K562 (cell line): ENCODE measurements at regions not wholly inside any gene's neighbourhood (a gene's known extent, or its start where the extent isn't known, plus 50 kb on each side); places are given as distances from the start of the nearest gene placed in this dataset.

Experiments used
- ATAC-seq: fragments of 200-7000 bp; cut with Tn5 transposase; 3 replicates; pipeline ENCODE4 v1.9.1; 2020; ENCODE audit warnings: moderate library complexity
- BruUV-seq: library from RNA; stranded (reverse); fragments of 400-500 nt; replicated peaks from 2 replicates; lab custom pipeline; 2021; lab: Mats Ljungman, UMichigan
- CTCF ChIA-PET: fragments of 300-600 bp; formaldehyde crosslinking; extraction: SDS; loops from one replicate; lab custom pipeline; 2021; ENCODE audit warnings: low intra/inter-chr PET ratio; lab: Yijun Ruan, JAX
- POLR2A ChIA-PET: fragments of 300-600, 350-650 bp; sonication (Branson Sonifier 250); formaldehyde crosslinking; extraction: SDS; loops from one replicate; lab custom pipeline; 2021; ENCODE audit warnings: antibody characterized with exemption, inconsistent platforms; lab: Yijun Ruan, JAX
- DNase-seq, 4 experiments: peaks; one replicate each; pipeline versions ENCODE4 v3.0.0 to v3.0.0-alpha.2; 2011 to 2018; ENCODE audit warnings: low spot score in 3 of 4, mixed read lengths in 3 of 4; ENCODE audit errors: extremely low read depth in 1 of 4
- FAIRE-seq: peaks from 2 replicates; lab custom pipeline; 2011; peaks lifted over from hg19 to GRCh38; lab: Jason Lieb, UNC
- H2AFZ ChIP-seq: 2 replicates; pipeline ENCODE4 v1.6.0; 2011; ENCODE audit warnings: low read depth, low read length, control low read depth, inconsistent platforms
- H3K27ac ChIP-seq: fragments of 200-600 bp; 3 replicates; pipeline ENCODE4 v1.8.0; 2011; ENCODE audit warnings: low read depth, mild to moderate bottlenecking, control low read depth, inconsistent platforms, low read length, moderate library complexity, mixed read lengths; ENCODE audit errors: extremely low read depth
- H3K27me3 ChIP-seq, 2 experiments: fragments of 300-600 bp in 1 of 2; 2 replicates in 1 of 2; 3 replicates in 1 of 2; pipeline versions ENCODE4 v1.6.0 to v1.8.0; 2011; ENCODE audit warnings: inconsistent platforms in 2 of 2, low read length in 2 of 2, mild to moderate bottlenecking in 1 of 2, mixed read lengths in 1 of 2, moderate library complexity in 1 of 2; ENCODE audit not compliant: control insufficient read depth in 2 of 2, insufficient read depth in 2 of 2
- H3K36me3 ChIP-seq: fragments of 300-600 bp; 3 replicates; pipeline ENCODE4 v1.8.0; 2011; ENCODE audit warnings: mild to moderate bottlenecking, low read length, inconsistent platforms; ENCODE audit not compliant: control insufficient read depth, insufficient read depth
- H3K4me1 ChIP-seq, 2 experiments: fragments of 200-600 bp in 1 of 2; replicated peaks in 1 of 2; 2 replicates in 1 of 2; 3 replicates in 1 of 2; pipeline versions ENCODE4 v1.5.1 to v1.8.0; 2011; ENCODE audit warnings: inconsistent platforms in 2 of 2, low read length in 2 of 2, mild to moderate bottlenecking in 1 of 2, mixed read lengths in 1 of 2, moderate library complexity in 1 of 2; ENCODE audit not compliant: control insufficient read depth in 2 of 2, insufficient read depth in 2 of 2
- H3K4me2 ChIP-seq: 2 replicates; pipeline ENCODE4 v1.6.1; 2011; ENCODE audit warnings: low read length, control low read depth, inconsistent platforms, mixed read lengths; ENCODE audit not compliant: insufficient read depth
- H3K4me3 ChIP-seq: fragments of 200-600 bp; sonication (generic), shearing (Covaris generic); 2 replicates; pipeline ENCODE4 v1.5.1; 2016; ENCODE audit warnings: control low read depth, inconsistent platforms
- H3K79me2 ChIP-seq: fragments of 200-600 bp; 3 replicates; pipeline ENCODE4 v1.8.0; 2011; ENCODE audit warnings: low read length, inconsistent platforms; ENCODE audit not compliant: control insufficient read depth, insufficient read depth
- H3K9ac ChIP-seq, 2 experiments: 2 replicates each; pipeline versions ENCODE4 v1.6.0 to v1.6.1; 2011; ENCODE audit warnings: low read depth in 2 of 2, low read length in 2 of 2, control low read depth in 1 of 2, inconsistent platforms in 1 of 2, mild to moderate bottlenecking in 1 of 2, mixed read lengths in 1 of 2; ENCODE audit not compliant: insufficient read depth in 1 of 2
- H3K9me1 ChIP-seq: one replicate; pipeline ENCODE4 v1.6.0; 2011; ENCODE audit warnings: inconsistent platforms, mild to moderate bottlenecking, low read length, moderate library complexity; ENCODE audit not compliant: control insufficient read depth, insufficient read depth
- H3K9me3 ChIP-seq: replicated peaks from 2 replicates; pipeline ENCODE4 v1.5.1; 2011; ENCODE audit warnings: low read depth, low read length, inconsistent platforms; ENCODE audit not compliant: control insufficient read depth, insufficient read depth
- H4K20me1 ChIP-seq: replicated peaks from 2 replicates; pipeline ENCODE4 v1.6.1; 2011; ENCODE audit warnings: low read length, inconsistent platforms, mixed read lengths; ENCODE audit not compliant: control insufficient read depth, insufficient read depth
- E2F3 ChIP-seq: fragments of 250-450 bp; sonication (Bioruptor Pico); IDR thresholded peaks from 2 replicates; pipeline ENCODE4 v1.4.0; 2020; ENCODE audit warnings: mild to moderate bottlenecking
- EP400 ChIP-seq: fragments of 450-650 bp; IDR thresholded peaks from 2 replicates; pipeline ENCODE4 v1.6.1; 2017; ENCODE audit warnings: antibody characterized with exemption, mild to moderate bottlenecking, moderate library complexity
- FOXJ2 ChIP-seq: fragments of 200-800 bp; sonication (Bioruptor generic); IDR thresholded peaks from 2 replicates; pipeline ENCODE4 v1.6.1; 2016; ENCODE audit warnings: missing genetic modification characterization, missing compliant biosample characterization
- MYC ChIP-seq, 2 experiments: fragments of 250-450 bp in 1 of 2; sonication (Bioruptor Pico) in 1 of 2; IDR thresholded peaks; 2 replicates each; pipeline versions ENCODE4 v1.5.1 to v1.6.1; 2012 to 2021; ENCODE audit warnings: low read depth in 2 of 2, borderline replicate concordance in 1 of 2, improper control_type of control experiment in 1 of 2, low read length in 1 of 2, mild to moderate bottlenecking in 1 of 2, moderate library complexity in 1 of 2
- NCOA4 ChIP-seq: fragments of 450-650 bp; IDR thresholded peaks from 2 replicates; pipeline ENCODE4 v1.6.1; 2018; ENCODE audit warnings: mild to moderate bottlenecking; ENCODE audit not compliant: partially characterized antibody
- PHB2 ChIP-seq: fragments of 450-650 bp; IDR thresholded peaks from 2 replicates; pipeline ENCODE4 v1.6.1; 2017; ENCODE audit warnings: low read depth
- PHTF2 ChIP-seq: fragments of 250-450 bp; sonication (Bioruptor Pico); IDR thresholded peaks from 2 replicates; pipeline ENCODE4 v1.5.0; 2021; ENCODE audit warnings: mild to moderate bottlenecking
- POLR2AphosphoS2 ChIP-seq: IDR thresholded peaks from 2 replicates; pipeline ENCODE4 v1.6.1; 2012; ENCODE audit warnings: low read length, improper control_type of control experiment
- PURB ChIP-seq: sonication (generic); formaldehyde crosslinking; IDR thresholded peaks from 2 replicates; pipeline ENCODE4 v1.9.0; 2021; ENCODE audit warnings: low read depth, mild to moderate bottlenecking, missing genetic modification reagents
- RAD51 ChIP-seq: fragments of 450-650 bp; IDR thresholded peaks from 2 replicates; pipeline ENCODE4 v1.7.1; 2016; ENCODE audit warnings: low read depth, mild to moderate bottlenecking, borderline replicate concordance
- SRSF1 ChIP-seq: fragments of 200-400 bp; formaldehyde crosslinking; IDR thresholded peaks from 2 replicates; pipeline ENCODE4 v1.6.1; 2017; ENCODE audit warnings: mild to moderate bottlenecking, low read depth, low read length, moderate library complexity
- SUPT5H ChIP-seq: fragments of 450-650 bp; IDR thresholded peaks from 2 replicates; pipeline ENCODE4 v1.6.1; 2016
- ZNF124 ChIP-seq: sonication (generic); formaldehyde crosslinking; IDR thresholded peaks from 2 replicates; pipeline ENCODE4 v1.8.1; 2022; ENCODE audit warnings: missing genetic modification reagents
- ZNF830 ChIP-seq: fragments of 250-450 bp; sonication (Bioruptor Pico); IDR thresholded peaks from 2 replicates; pipeline ENCODE4 v1.5.0; 2021; ENCODE audit warnings: mild to moderate bottlenecking
- WGBS: fragments of 100-300 bp; shearing (Covaris generic); methylation state at CpG from one replicate; pipeline ENCODE4 v1.1.6; 2016; ENCODE audit warnings: low coverage, mixed read lengths; ENCODE audit not compliant: insufficient coverage; ENCODE audit errors: missing lambda C conversion rate; 5-methylcytosine and 5-hydroxymethylcytosine counted together
- in situ Hi-C: fragments of 300-500 bp; cut with MboI; formaldehyde crosslinking; loops from 4 replicates; pipeline ENCODE4 v1.15.0; 2018; ENCODE audit warnings: inconsistent platforms, mixed read lengths
- intact Hi-C: fragments of 100-400 bp; cut with micrococcal nuclease; formaldehyde crosslinking; loops from 2 replicates; pipeline ENCODE4 v1.14.2; 2022
- TF ChIP-seq, protein P1 (sequence below): fragments of 250-450 bp; sonication (Bioruptor Pico); IDR thresholded peaks from 2 replicates; pipeline ENCODE4 v1.5.0; 2021

DNA sequence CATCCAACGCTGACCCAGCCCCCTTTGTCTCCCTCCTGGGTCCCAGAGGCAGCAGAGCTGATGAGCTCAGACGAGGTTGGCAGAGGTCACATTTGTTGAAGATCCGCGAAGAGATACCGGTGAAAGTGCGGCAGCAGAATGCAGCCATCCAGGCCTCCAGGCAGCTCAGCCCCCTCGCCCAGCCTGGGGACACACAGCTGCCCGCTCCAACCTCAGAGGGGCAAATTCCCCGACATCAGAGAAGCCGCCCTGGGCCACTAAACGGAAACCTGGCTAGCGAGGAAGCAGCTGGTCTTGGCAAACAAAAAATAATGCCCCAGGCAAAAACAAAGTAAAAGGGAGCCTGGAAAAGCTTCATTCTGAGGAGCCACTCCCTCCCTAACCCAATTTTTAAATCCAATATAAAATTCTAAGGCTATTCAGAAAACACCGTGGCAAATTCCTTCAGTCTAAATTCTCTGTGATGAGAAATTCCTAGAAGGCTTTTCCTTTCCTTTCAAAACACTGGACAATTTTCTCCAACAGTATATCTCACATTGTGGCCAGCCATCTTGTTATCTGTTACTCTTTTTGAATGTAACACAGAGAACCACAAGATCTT, 262.4 kb downstream of the SS18 start:
- Histone ChIP-seq H3K9me1 (no peaks in the 10 kb centered on the region), H3K4me1 (no peaks in the 10 kb centered on the region), H3K27me3 (no peaks in the 10 kb centered on the region), H3K9me3 (no peaks in the 10 kb centered on the region), H3K36me3 (no peaks in the 10 kb centered on the region), H3K27ac (no peak overlapping the region), H3K79me2 (no peaks in the 10 kb centered on the region), H2AFZ (no peak overlapping the region), H3K9ac (no peak overlapping the region), H3K4me3 (no peak overlapping the region), H4K20me1 (no peaks in the 10 kb centered on the region), H3K4me2 (no peak overlapping the region)
- FAIRE-seq (no peak), ATAC-seq (no peak), DNase-seq (no peak)
- in situ Hi-C loops = no loop called here
- no peak for TF ChIP-seq ZNF124
- no peak for TF ChIP-seq SUPT5H
- TF ChIP-seq PURB (CRISPR knock-in tag) = no peak
- TF ChIP-seq PHTF2 = no peak
- no peak for TF ChIP-seq NCOA4
- WGBS = under 1% methylated on average over 13 of the region's 13 CpGs
- ChIA-PET POLR2A (no interaction called here), CTCF (no interaction called here)
- intact Hi-C loops = loop anchor here (10.0 kb wide), 2 partner anchors 153 to 603 kb away; no protein-coding TSS in a partner anchor
- BruUV-seq = no TSS peak

DNA sequence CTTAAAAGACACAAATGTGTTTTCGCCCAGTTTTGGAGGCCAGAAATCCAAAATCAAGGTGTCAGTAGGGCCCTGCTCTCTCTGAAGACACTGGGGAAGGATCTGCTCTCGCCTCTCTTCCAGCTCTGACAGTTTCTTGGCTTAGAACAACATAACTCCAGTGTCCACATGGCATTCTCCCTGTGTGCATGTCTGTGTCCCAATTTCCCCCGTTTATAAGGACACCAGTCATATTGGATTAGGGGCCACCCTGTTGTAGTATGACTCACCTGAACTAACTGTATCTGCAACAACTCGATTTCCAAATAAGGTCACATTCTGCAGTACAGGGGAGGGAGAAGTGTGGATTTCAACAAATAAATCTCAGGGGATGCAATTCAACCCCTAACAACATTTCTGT, 263.2 kb downstream of the SS18 start:
- no peaks in the 10 kb centered on the region for H4K20me1 ChIP-seq
- CTCF ChIA-PET = no interaction called here
- H3K9ac ChIP-seq = no peak overlapping the region
- no peak overlapping the region for H3K4me3 ChIP-seq
- H3K27me3 ChIP-seq = no peaks in the 10 kb centered on the region
- H2AFZ ChIP-seq = no peak overlapping the region
- intact Hi-C loops (loop anchor here (10.0 kb wide), 2 partner anchors 152 to 602 kb away; no protein-coding TSS in a partner anchor), in situ Hi-C loops (no loop called here)
- H3K4me1 ChIP-seq = no peaks in the 10 kb centered on the region
- BruUV-seq = no TSS peak
- no peaks in the 10 kb centered on the region for H3K79me2 ChIP-seq
- H3K4me2 ChIP-seq = no peak overlapping the region
- DNase-seq = no peak
- no peak for FAIRE-seq
- ATAC-seq = no peak
- no peaks in the 10 kb centered on the region for H3K36me3 ChIP-seq
- WGBS = 3% methylated on average over 4 of the region's 4 CpGs
- POLR2A ChIA-PET = no interaction called here
- no peaks in the 10 kb centered on the region for H3K9me1 ChIP-seq
- H3K27ac ChIP-seq = no peak overlapping the region
- H3K9me3 ChIP-seq = no peaks in the 10 kb centered on the region
- TF ChIP-seq SRSF1 = no peak
- no peak for TF ChIP-seq ZNF830 (CRISPR knock-in tag)
- TF ChIP-seq, protein P1, sequence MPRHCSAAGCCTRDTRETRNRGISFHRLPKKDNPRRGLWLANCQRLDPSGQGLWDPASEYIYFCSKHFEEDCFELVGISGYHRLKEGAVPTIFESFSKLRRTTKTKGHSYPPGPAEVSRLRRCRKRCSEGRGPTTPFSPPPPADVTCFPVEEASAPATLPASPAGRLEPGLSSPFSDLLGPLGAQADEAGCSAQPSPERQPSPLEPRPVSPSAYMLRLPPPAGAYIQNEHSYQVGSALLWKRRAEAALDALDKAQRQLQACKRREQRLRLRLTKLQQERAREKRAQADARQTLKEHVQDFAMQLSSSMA = no peak
- TF ChIP-seq MYC (IDR thresholded peaks at IDR 0.05; ENCODE audit: low read depth, low read length) = no peak
- TF ChIP-seq MYC (CRISPR knock-in tag; IDR thresholded peaks at IDR 0.05; ENCODE audit: borderline replicate concordance, low read depth) = no peak
- TF ChIP-seq FOXJ2 (tag) = no peak
- TF ChIP-seq PHB2 = no peak
- no peak for TF ChIP-seq EP400
- no peak for TF ChIP-seq RAD51
- no peak for TF ChIP-seq POLR2AphosphoS2
- TF ChIP-seq E2F3 (CRISPR knock-in tag) = no peak
